Neuron (in vitro differentiated cells): ENCODE measurements at regions not wholly inside any gene's neighbourhood (a gene's known extent, or its start where the extent isn't known, plus 50 kb on each side); places are given as distances from the start of the nearest gene placed in this dataset.

Experiments used
- H2AFZ ChIP-seq: one replicate; pipeline ENCODE4 v1.6.1; 2013; ENCODE audit warnings: low read depth, mild to moderate bottlenecking, inconsistent platforms, low read length, moderate library complexity
- H3K27me3 ChIP-seq: one replicate; pipeline ENCODE4 v1.6.1; 2013; ENCODE audit warnings: low read length; ENCODE audit not compliant: insufficient read depth
- H3K36me3 ChIP-seq: one replicate; pipeline ENCODE4 v1.6.1; 2013; ENCODE audit warnings: low read length; ENCODE audit not compliant: insufficient read depth
- H3K4me1 ChIP-seq: one replicate; pipeline ENCODE4 v1.6.1; 2013; ENCODE audit warnings: low read length; ENCODE audit not compliant: insufficient read depth
- H3K4me3 ChIP-seq: 2 replicates; pipeline ENCODE4 v1.5.1; 2013; ENCODE audit warnings: mild to moderate bottlenecking, low read length, moderate library complexity
- H3K9me3 ChIP-seq: one replicate; pipeline ENCODE4 v1.6.1; 2013; ENCODE audit warnings: low read length

GRCh38 chr15:39066677-39067076, 502.1 kb upstream of the RASGRP1 start:
- no peaks in the 10 kb centered on the region for H3K9me3 ChIP-seq
- no peak overlapping the region for H2AFZ ChIP-seq
- H3K4me1 ChIP-seq: no peaks in the 10 kb centered on the region
- H3K4me3 ChIP-seq: no peak overlapping the region
- peaks cover 6% of the 10 kb centered on the region for H3K27me3 ChIP-seq
- no peaks in the 10 kb centered on the region for H3K36me3 ChIP-seq

- H3K4me3 ChIP-seq: no peak overlapping the region
- no peaks in the 10 kb centered on the region for H3K36me3 ChIP-seq
- H3K4me1 ChIP-seq: no peaks in the 10 kb centered on the region
- H2AFZ ChIP-seq: no peak overlapping the region
- H3K9me3 ChIP-seq: no peaks in the 10 kb centered on the region
- peaks cover 8% of the 10 kb centered on the region for H3K27me3 ChIP-seq
Measured at GRCh38 chr15:39074341-39074985, 506.4 kb upstream of the THBS1 start.

GRCh38 chr15:39075311-39075710, 505.6 kb upstream of the THBS1 start:
- no peaks in the 10 kb centered on the region for H3K36me3 ChIP-seq

GRCh38 chr15:39075756-39076341, 505.0 kb upstream of the THBS1 start:
- Histone ChIP-seq H3K9me3 (no peaks in the 10 kb centered on the region), H3K36me3 (no peaks in the 10 kb centered on the region), H2AFZ (no peak overlapping the region), H3K4me1 (no peaks in the 10 kb centered on the region), H3K4me3 (no peak overlapping the region), H3K27me3 (peaks cover 8% of the 10 kb centered on the region)

More at GRCh38 chr15:39075311-39075710, 505.6 kb upstream of the THBS1 start:
- Histone ChIP-seq H3K4me1 (no peaks in the 10 kb centered on the region), H3K4me3 (no peak overlapping the region), H3K9me3 (no peaks in the 10 kb centered on the region), H3K27me3 (peaks cover 8% of the 10 kb centered on the region), H2AFZ (no peak overlapping the region)

- H3K36me3 ChIP-seq: no peaks in the 10 kb centered on the region
- H3K4me1 ChIP-seq: no peaks in the 10 kb centered on the region
- H3K27me3 ChIP-seq: peaks cover 8% of the 10 kb centered on the region
- H3K9me3 ChIP-seq: no peaks in the 10 kb centered on the region
- no peak overlapping the region for H3K4me3 ChIP-seq
- H2AFZ ChIP-seq: no peak overlapping the region
Measured at GRCh38 chr15:39078026-39078425, 502.9 kb upstream of the THBS1 start.

GRCh38 chr15:39079296-39079847, 501.5 kb upstream of the THBS1 start:
- no peaks in the 10 kb centered on the region for H3K9me3 ChIP-seq
- H2AFZ ChIP-seq: no peak overlapping the region
- H3K27me3 ChIP-seq: peaks cover 8% of the 10 kb centered on the region
- H3K36me3 ChIP-seq: no peaks in the 10 kb centered on the region
- H3K4me3 ChIP-seq: no peak overlapping the region
- no peaks in the 10 kb centered on the region for H3K4me1 ChIP-seq

GRCh38 chr15:39083213-39083612, 497.7 kb upstream of the THBS1 start:
- no peak overlapping the region for H2AFZ ChIP-seq
- H3K27me3 ChIP-seq: peaks cover 4% of the 10 kb centered on the region
- no peaks in the 10 kb centered on the region for H3K36me3 ChIP-seq
- H3K4me1 ChIP-seq: no peaks in the 10 kb centered on the region
- H3K4me3 ChIP-seq: no peak overlapping the region
- H3K9me3 ChIP-seq: no peaks in the 10 kb centered on the region

- Histone ChIP-seq H3K36me3 (no peaks in the 10 kb centered on the region), H3K4me1 (no peaks in the 10 kb centered on the region), H3K9me3 (no peaks in the 10 kb centered on the region), H2AFZ (no peak overlapping the region), H3K4me3 (no peak overlapping the region), H3K27me3 (no peaks in the 10 kb centered on the region)
Measured at GRCh38 chr15:39084674-39085530, 496.0 kb upstream of the THBS1 start.

- H3K36me3 ChIP-seq: no peaks in the 10 kb centered on the region
- no peaks in the 10 kb centered on the region for H3K27me3 ChIP-seq
- no peaks in the 10 kb centered on the region for H3K4me1 ChIP-seq
- H2AFZ ChIP-seq: no peak overlapping the region
- no peak overlapping the region for H3K4me3 ChIP-seq
- H3K9me3 ChIP-seq: no peaks in the 10 kb centered on the region
Measured at GRCh38 chr15:39086641-39087040, 494.2 kb upstream of the THBS1 start.

- Histone ChIP-seq H3K27me3 (no peaks in the 10 kb centered on the region), H3K4me3 (no peak overlapping the region), H3K9me3 (no peaks in the 10 kb centered on the region), H3K4me1 (no peaks in the 10 kb centered on the region), H2AFZ (no peak overlapping the region), H3K36me3 (no peaks in the 10 kb centered on the region)
Measured at GRCh38 chr15:39088156-39088555, 492.7 kb upstream of the THBS1 start.

GRCh38 chr15:39092354-39092753, 488.5 kb upstream of the THBS1 start:
- H3K9me3 ChIP-seq: no peaks in the 10 kb centered on the region
- H3K27me3 ChIP-seq: no peaks in the 10 kb centered on the region
- peaks cover 20% of the 10 kb centered on the region for H3K4me1 ChIP-seq
- no peaks in the 10 kb centered on the region for H3K36me3 ChIP-seq
- no peak overlapping the region for H3K4me3 ChIP-seq
- H2AFZ ChIP-seq: no peak overlapping the region

- Histone ChIP-seq H3K4me3 (no peak overlapping the region), H3K4me1 (peaks cover 20% of the 10 kb centered on the region), H2AFZ (no peak overlapping the region), H3K9me3 (no peaks in the 10 kb centered on the region), H3K36me3 (no peaks in the 10 kb centered on the region), H3K27me3 (no peaks in the 10 kb centered on the region)
Measured at GRCh38 chr15:39092761-39093160, 488.1 kb upstream of the THBS1 start.

- Histone ChIP-seq H3K27me3 (no peaks in the 10 kb centered on the region), H3K4me3 (no peak overlapping the region), H2AFZ (no peak overlapping the region), H3K4me1 (peaks cover 20% of the 10 kb centered on the region), H3K9me3 (no peaks in the 10 kb centered on the region), H3K36me3 (no peaks in the 10 kb centered on the region)
Measured at GRCh38 chr15:39094116-39094515, 486.8 kb upstream of the THBS1 start.
